ENCODE measurements at regions not wholly inside any gene's neighbourhood (a gene's known extent, or its start where the extent isn't known, plus 50 kb on each side); places are given as distances from the start of the nearest gene placed in this dataset.

DNA sequence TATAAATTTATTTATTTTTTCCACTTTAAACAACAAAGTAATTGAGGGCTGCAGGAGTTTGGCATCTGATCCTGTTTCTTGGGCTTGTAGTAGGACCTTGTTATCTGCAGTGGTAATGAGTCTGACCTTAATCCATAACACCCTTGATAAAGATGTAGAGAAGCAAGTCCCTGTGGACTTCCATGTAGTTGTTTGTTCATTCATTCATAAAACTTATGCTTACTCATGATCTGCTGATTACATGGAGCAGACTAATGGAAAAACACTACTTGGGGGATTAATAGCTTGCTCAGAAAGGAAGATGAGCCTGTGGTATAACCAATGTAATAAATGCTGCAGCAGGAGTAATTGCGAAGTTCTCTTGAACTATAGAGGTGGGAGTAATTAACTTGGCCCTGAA lies 271.5 kb upstream of the TBL1XR1 start:
- TF ChIP-seq POLR2A (IDR thresholded peaks at IDR 0.05) (no peak), POLR2AphosphoS5 (IDR thresholded peaks at IDR 0.05) (no peak)
- TF ChIP-seq, protein P1, sequence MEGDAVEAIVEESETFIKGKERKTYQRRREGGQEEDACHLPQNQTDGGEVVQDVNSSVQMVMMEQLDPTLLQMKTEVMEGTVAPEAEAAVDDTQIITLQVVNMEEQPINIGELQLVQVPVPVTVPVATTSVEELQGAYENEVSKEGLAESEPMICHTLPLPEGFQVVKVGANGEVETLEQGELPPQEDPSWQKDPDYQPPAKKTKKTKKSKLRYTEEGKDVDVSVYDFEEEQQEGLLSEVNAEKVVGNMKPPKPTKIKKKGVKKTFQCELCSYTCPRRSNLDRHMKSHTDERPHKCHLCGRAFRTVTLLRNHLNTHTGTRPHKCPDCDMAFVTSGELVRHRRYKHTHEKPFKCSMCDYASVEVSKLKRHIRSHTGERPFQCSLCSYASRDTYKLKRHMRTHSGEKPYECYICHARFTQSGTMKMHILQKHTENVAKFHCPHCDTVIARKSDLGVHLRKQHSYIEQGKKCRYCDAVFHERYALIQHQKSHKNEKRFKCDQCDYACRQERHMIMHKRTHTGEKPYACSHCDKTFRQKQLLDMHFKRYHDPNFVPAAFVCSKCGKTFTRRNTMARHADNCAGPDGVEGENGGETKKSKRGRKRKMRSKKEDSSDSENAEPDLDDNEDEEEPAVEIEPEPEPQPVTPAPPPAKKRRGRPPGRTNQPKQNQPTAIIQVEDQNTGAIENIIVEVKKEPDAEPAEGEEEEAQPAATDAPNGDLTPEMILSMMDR (IDR thresholded peaks at IDR 0.05), result no peak

All from breast epithelium (tissue), 3 donors.